ENCODE measurements at regions not wholly inside any gene's neighbourhood (a gene's known extent, or its start where the extent isn't known, plus 50 kb on each side); places are given as distances from the start of the nearest gene placed in this dataset.

GRCh38 chr9:106620866-106621265 is 242.1 kb upstream of the ZNF462 start:
- no peak for ATAC-seq (replicated peaks in 1 of 4)

GRCh38 chr9:106621313-106622163 is 241.4 kb upstream of the ZNF462 start:
- no peaks in the 10 kb centered on the region for H3K4me1 Mint-ChIP-seq
- H3K4me3 Mint-ChIP-seq = no peak overlapping the region
- no peaks in the 10 kb centered on the region for H3K36me3 Mint-ChIP-seq
- Histone ChIP-seq H3K27me3 (replicated peaks in 1 of 2; ENCODE audit: control insufficient read depth in 2 of 2, extremely low read depth in 1 of 2, insufficient read depth in 2 of 2, low read length in 1 of 2) (no peaks in the 10 kb centered on the region), H3K27ac (ENCODE audit: low read length) (no peak overlapping the region), H3K4me3 (ENCODE audit: control insufficient read depth in 1 of 2, extremely low read depth in 1 of 2, low read length in 1 of 2) (no peak overlapping the region), H3K36me3 (ENCODE audit: control insufficient read depth in 2 of 2, extremely low read depth in 1 of 2, insufficient read depth in 1 of 2, low read length in 1 of 2) (no peaks in the 10 kb centered on the region), H3K9me3 (no peaks in the 10 kb centered on the region), H3K4me1 (ENCODE audit: control insufficient read depth in 1 of 2, extremely low read depth in 1 of 2, insufficient read depth in 2 of 2, low read length in 2 of 2) (no peaks in the 10 kb centered on the region)
- DNase-seq (no peak), ATAC-seq (replicated peaks in 1 of 4) (no peak)
- CTCF ChIA-PET = no interaction called here
- POLR2A ChIA-PET = no interaction called here
- no peaks in the 10 kb centered on the region for H3K27me3 Mint-ChIP-seq
- H3K9me3 Mint-ChIP-seq = peaks cover 0 to 4% (median 0%) of the 10 kb centered on the region in 3 donors
- WGBS (ENCODE audit: insufficient coverage) = 97% methylated on average over 9 of the region's 14 CpGs
- no peak overlapping the region for H3K27ac Mint-ChIP-seq

More at GRCh38 chr9:106620866-106621265, 242.1 kb upstream of the ZNF462 start:
- Histone ChIP-seq H3K9me3 (no peaks in the 10 kb centered on the region), H3K4me1 (ENCODE audit: control insufficient read depth in 1 of 2, extremely low read depth in 1 of 2, insufficient read depth in 2 of 2, low read length in 2 of 2) (no peaks in the 10 kb centered on the region), H3K36me3 (ENCODE audit: control insufficient read depth in 2 of 2, extremely low read depth in 1 of 2, insufficient read depth in 1 of 2, low read length in 1 of 2) (no peaks in the 10 kb centered on the region), H3K4me3 (ENCODE audit: control insufficient read depth in 1 of 2, extremely low read depth in 1 of 2, low read length in 1 of 2) (no peak overlapping the region), H3K27me3 (replicated peaks in 1 of 2; ENCODE audit: control insufficient read depth in 2 of 2, extremely low read depth in 1 of 2, insufficient read depth in 2 of 2, low read length in 1 of 2) (no peaks in the 10 kb centered on the region), H3K27ac (ENCODE audit: low read length) (no peak overlapping the region)
- CTCF ChIA-PET = no interaction called here
- no peak overlapping the region for H3K4me3 Mint-ChIP-seq
- no peak overlapping the region for H3K27ac Mint-ChIP-seq
- no peaks in the 10 kb centered on the region for H3K27me3 Mint-ChIP-seq
- H3K9me3 Mint-ChIP-seq = peaks cover 0 to 4% (median 0%) of the 10 kb centered on the region in 3 donors
- POLR2A ChIA-PET = no interaction called here
- H3K36me3 Mint-ChIP-seq = no peaks in the 10 kb centered on the region
- no peaks in the 10 kb centered on the region for H3K4me1 Mint-ChIP-seq
- WGBS (ENCODE audit: insufficient coverage) = no CpG with 5 or more reads among the region's 4 CpGs
- DNase-seq = no peak

GRCh38 chr9:106622164-106622487 is 240.8 kb upstream of the ZNF462 start:
- Histone ChIP-seq H3K27me3 (replicated peaks in 1 of 2; ENCODE audit: control insufficient read depth in 2 of 2, extremely low read depth in 1 of 2, insufficient read depth in 2 of 2, low read length in 1 of 2) (no peaks in the 10 kb centered on the region), H3K4me1 (ENCODE audit: control insufficient read depth in 1 of 2, extremely low read depth in 1 of 2, insufficient read depth in 2 of 2, low read length in 2 of 2) (no peaks in the 10 kb centered on the region), H3K36me3 (ENCODE audit: control insufficient read depth in 2 of 2, extremely low read depth in 1 of 2, insufficient read depth in 1 of 2, low read length in 1 of 2) (no peaks in the 10 kb centered on the region), H3K9me3 (no peaks in the 10 kb centered on the region), H3K4me3 (ENCODE audit: control insufficient read depth in 1 of 2, extremely low read depth in 1 of 2, low read length in 1 of 2) (no peak overlapping the region), H3K27ac (ENCODE audit: low read length) (no peak overlapping the region)
- H3K27ac Mint-ChIP-seq = no peak overlapping the region
- no peak for ATAC-seq (replicated peaks in 1 of 4)
- peaks cover 0 to 4% (median 0%) of the 10 kb centered on the region in 3 donors for H3K9me3 Mint-ChIP-seq
- H3K36me3 Mint-ChIP-seq = no peaks in the 10 kb centered on the region
- POLR2A ChIA-PET = no interaction called here
- CTCF ChIA-PET = no interaction called here
- H3K4me3 Mint-ChIP-seq = no peak overlapping the region
- H3K4me1 Mint-ChIP-seq = no peaks in the 10 kb centered on the region
- 83% methylated on average over 8 of the region's 10 CpGs for WGBS (ENCODE audit: insufficient coverage)
- no peak for DNase-seq
- no peaks in the 10 kb centered on the region for H3K27me3 Mint-ChIP-seq

- peaks cover 0 to 4% (median 0%) of the 10 kb centered on the region in 3 donors for H3K9me3 Mint-ChIP-seq
Observed at GRCh38 chr9:106623558-106623957, 239.4 kb upstream of the ZNF462 start.

GRCh38 chr9:106625259-106625789 is 237.6 kb upstream of the ZNF462 start:
- no peak overlapping the region for H3K4me3 Mint-ChIP-seq
- CTCF ChIA-PET = interaction anchor here in 1 of 2 donors (0.6 kb wide), 1 partner anchor 183 kb away, joined by 6 read pairs; no protein-coding TSS in a partner anchor
- Histone ChIP-seq H3K4me3 (ENCODE audit: control insufficient read depth in 1 of 2, extremely low read depth in 1 of 2, low read length in 1 of 2) (no peak overlapping the region), H3K36me3 (ENCODE audit: control insufficient read depth in 2 of 2, extremely low read depth in 1 of 2, insufficient read depth in 1 of 2, low read length in 1 of 2) (no peaks in the 10 kb centered on the region), H3K27me3 (replicated peaks in 1 of 2; ENCODE audit: control insufficient read depth in 2 of 2, extremely low read depth in 1 of 2, insufficient read depth in 2 of 2, low read length in 1 of 2) (no peaks in the 10 kb centered on the region), H3K4me1 (ENCODE audit: control insufficient read depth in 1 of 2, extremely low read depth in 1 of 2, insufficient read depth in 2 of 2, low read length in 2 of 2) (no peaks in the 10 kb centered on the region), H3K9me3 (no peaks in the 10 kb centered on the region), H3K27ac (ENCODE audit: low read length) (no peak overlapping the region)
- ATAC-seq (replicated peaks in 1 of 4) = no peak
- no peaks in the 10 kb centered on the region for H3K27me3 Mint-ChIP-seq
- no peak for DNase-seq
- peaks cover 0 to 15% (median 0%) of the 10 kb centered on the region in 3 donors for H3K9me3 Mint-ChIP-seq
- no peaks in the 10 kb centered on the region for H3K36me3 Mint-ChIP-seq
- POLR2A ChIA-PET = no interaction called here
- H3K27ac Mint-ChIP-seq = no peak overlapping the region
- WGBS (ENCODE audit: insufficient coverage) = 83% methylated on average over 1 of the region's 3 CpGs
- H3K4me1 Mint-ChIP-seq = no peaks in the 10 kb centered on the region

More at GRCh38 chr9:106623558-106623957, 239.4 kb upstream of the ZNF462 start:
- no peak overlapping the region for H3K4me3 ChIP-seq (ENCODE audit: control insufficient read depth in 1 of 2, extremely low read depth in 1 of 2, low read length in 1 of 2)
- H3K27me3 ChIP-seq (replicated peaks in 1 of 2; ENCODE audit: control insufficient read depth in 2 of 2, extremely low read depth in 1 of 2, insufficient read depth in 2 of 2, low read length in 1 of 2) = no peaks in the 10 kb centered on the region
- POLR2A ChIA-PET = no interaction called here
- no peaks in the 10 kb centered on the region for H3K4me1 ChIP-seq (ENCODE audit: control insufficient read depth in 1 of 2, extremely low read depth in 1 of 2, insufficient read depth in 2 of 2, low read length in 2 of 2)
- ATAC-seq (replicated peaks in 1 of 4) (no peak), DNase-seq (no peak)
- no peaks in the 10 kb centered on the region for H3K4me1 Mint-ChIP-seq
- CTCF ChIA-PET = no interaction called here
- no CpG with 5 or more reads among the region's 5 CpGs for WGBS (ENCODE audit: insufficient coverage)
- H3K27ac ChIP-seq (ENCODE audit: low read length) = no peak overlapping the region
- H3K4me3 Mint-ChIP-seq = no peak overlapping the region
- H3K36me3 ChIP-seq (ENCODE audit: control insufficient read depth in 2 of 2, extremely low read depth in 1 of 2, insufficient read depth in 1 of 2, low read length in 1 of 2) = no peaks in the 10 kb centered on the region
- H3K27ac Mint-ChIP-seq = no peak overlapping the region
- H3K9me3 ChIP-seq = no peaks in the 10 kb centered on the region
- no peaks in the 10 kb centered on the region for H3K36me3 Mint-ChIP-seq
- no peaks in the 10 kb centered on the region for H3K27me3 Mint-ChIP-seq

GRCh38 chr9:106626936-106627335 is 236.0 kb upstream of the ZNF462 start:
- 70% methylated on average over 2 of the region's 6 CpGs for WGBS (ENCODE audit: insufficient coverage)
- H3K9me3 ChIP-seq = no peaks in the 10 kb centered on the region

More at GRCh38 chr9:106626936-106627335, 236.0 kb upstream of the ZNF462 start:
- Histone ChIP-seq H3K27me3 (replicated peaks in 1 of 2; ENCODE audit: control insufficient read depth in 2 of 2, extremely low read depth in 1 of 2, insufficient read depth in 2 of 2, low read length in 1 of 2) (no peaks in the 10 kb centered on the region), H3K4me1 (ENCODE audit: control insufficient read depth in 1 of 2, extremely low read depth in 1 of 2, insufficient read depth in 2 of 2, low read length in 2 of 2) (no peaks in the 10 kb centered on the region), H3K27ac (ENCODE audit: low read length) (no peak overlapping the region), H3K36me3 (ENCODE audit: control insufficient read depth in 2 of 2, extremely low read depth in 1 of 2, insufficient read depth in 1 of 2, low read length in 1 of 2) (no peaks in the 10 kb centered on the region), H3K4me3 (ENCODE audit: control insufficient read depth in 1 of 2, extremely low read depth in 1 of 2, low read length in 1 of 2) (no peak overlapping the region)
- Mint-ChIP-seq H3K36me3 (no peaks in the 10 kb centered on the region), H3K27ac (no peak overlapping the region), H3K4me1 (no peaks in the 10 kb centered on the region), H3K4me3 (no peak overlapping the region), H3K27me3 (no peaks in the 10 kb centered on the region), H3K9me3 (peaks cover 0 to 18% (median 4%) of the 10 kb centered on the region in 3 donors)
- POLR2A ChIA-PET = no interaction called here
- ATAC-seq (replicated peaks in 1 of 4) = no peak
- DNase-seq = no peak
- CTCF ChIA-PET = no interaction called here

All from T-cell (primary cell).